DMS153 treated with DMSO at 0.1 percent for 48 hours (cell line): ENCODE measurements at regions not wholly inside any gene's neighbourhood (a gene's known extent, or its start where the extent isn't known, plus 50 kb on each side); places are given as distances from the start of the nearest gene placed in this dataset.

Experiments
- DNase-seq: peaks from one replicate; lab custom pipeline; 2025; ENCODE audit not compliant: unreplicated experiment; lab: John Stamatoyannopoulos, UW

DNA sequence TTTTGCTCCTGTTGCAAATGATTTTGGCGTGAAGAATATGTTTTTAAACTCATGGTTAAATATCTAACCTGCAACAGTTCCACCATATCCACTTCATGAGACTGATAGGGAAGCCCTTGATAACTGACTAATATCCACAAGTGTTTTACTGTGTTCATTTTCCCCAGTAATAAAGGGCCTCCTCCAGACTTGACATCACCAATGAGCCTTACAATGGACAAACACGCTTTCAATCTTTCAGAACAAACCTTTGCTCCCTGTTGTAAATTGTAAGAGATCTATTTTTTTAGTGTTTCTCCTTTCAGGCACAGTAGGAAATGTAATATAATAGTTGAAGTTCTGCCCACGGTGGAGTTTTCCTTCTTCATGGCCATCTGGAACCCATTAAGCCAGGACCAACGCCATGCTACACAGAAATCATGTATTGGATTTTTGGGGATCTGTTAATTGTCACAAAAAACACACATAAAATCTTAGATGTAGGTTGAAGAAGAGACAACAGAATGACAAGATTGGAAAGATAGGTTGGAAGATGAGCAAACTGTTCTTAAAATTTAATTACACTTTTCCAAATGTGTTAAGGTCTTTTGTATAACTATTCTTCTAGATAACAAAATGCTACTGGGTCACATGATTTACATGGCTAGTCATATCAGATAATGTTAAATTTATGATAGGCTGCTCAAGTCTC lies 1030.1 kb downstream of the FSTL5 start:
- no peak for DNase-seq

GRCh38 chr4:161132715-161133425 lies 1030.9 kb downstream of the FSTL5 start:
- no peak for DNase-seq

- no peak for DNase-seq
Measured at GRCh38 chr4:161121451-161121850, 1042.3 kb downstream of the FSTL5 start.

GRCh38 chr4:161101881-161102280 lies 1061.9 kb downstream of the FSTL5 start:
- DNase-seq: no peak

DNA sequence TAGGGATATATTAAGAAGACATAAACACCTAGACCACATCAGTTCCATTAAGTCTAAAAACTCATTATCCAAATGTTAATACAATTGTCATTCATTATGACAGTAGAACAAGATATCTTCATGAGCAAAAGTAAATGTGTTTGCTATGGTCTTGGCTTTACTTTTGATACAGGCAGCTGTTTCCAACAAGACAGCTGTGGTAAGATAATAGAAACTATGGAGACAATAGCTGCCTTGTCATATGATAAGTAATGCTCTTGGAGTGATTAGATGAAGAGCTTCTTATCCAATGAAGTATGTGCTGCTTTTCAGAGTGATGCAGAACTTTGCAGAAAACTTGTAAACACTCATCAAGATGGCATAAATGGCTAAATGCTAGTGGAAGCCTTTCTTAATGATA lies 1066.0 kb downstream of the FSTL5 start:
- DNase-seq: no peak

DNA sequence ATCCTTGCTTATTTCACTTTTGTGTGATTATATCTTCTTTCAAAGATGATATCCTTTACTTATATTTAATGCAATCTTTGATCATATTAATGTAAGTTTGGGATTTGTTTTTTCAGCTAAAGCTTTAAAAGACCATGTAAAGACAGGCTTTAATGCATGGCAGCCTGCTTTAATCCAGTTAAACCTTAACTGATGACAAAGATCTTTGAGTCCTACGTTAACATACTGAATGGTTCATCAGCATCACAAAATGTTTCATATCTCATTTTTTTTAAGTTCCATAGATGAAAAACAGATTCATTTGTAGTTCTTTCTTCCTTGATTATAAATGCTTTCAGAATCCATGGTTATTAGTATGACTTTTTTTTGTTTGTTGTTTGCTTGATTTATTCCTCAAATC lies 1102.8 kb downstream of the FSTL5 start:
- no peak for DNase-seq
